SIG-M5 treated with dmso at 0.1 percent for 504 hours (cell line): ENCODE measurements at regions not wholly inside any gene's neighbourhood (a gene's known extent, or its start where the extent isn't known, plus 50 kb on each side); places are given as distances from the start of the nearest gene placed in this dataset.

Experiments used
- DNase-seq: peaks from one replicate; lab custom pipeline; 2025; ENCODE audit not compliant: unreplicated experiment; lab: John Stamatoyannopoulos, UW

GRCh38 chr2:180743401-180743800 is 237.0 kb upstream of the UBE2E3 start:
- no peak for DNase-seq

GRCh38 chr2:180742801-180743200 is 237.6 kb upstream of the UBE2E3 start:
- DNase-seq, result no peak

- DNase-seq, result no peak
These were observed 241.3 kb upstream of the UBE2E3 start for GRCh38 chr2:180739070-180739469.

GRCh38 chr2:180735799-180736198 is 244.6 kb upstream of the UBE2E3 start:
- no peak for DNase-seq

- DNase-seq, result no peak
These were observed 246.0 kb upstream of the UBE2E3 start for GRCh38 chr2:180734382-180734781.

- no peak for DNase-seq
These were observed 247.1 kb upstream of the UBE2E3 start for GRCh38 chr2:180733330-180733729.

- DNase-seq, result no peak
These were observed 248.1 kb upstream of the UBE2E3 start for GRCh38 chr2:180732337-180732736.

GRCh38 chr2:180730976-180731375 is 249.4 kb upstream of the UBE2E3 start:
- DNase-seq, result peak; percentile 48

- DNase-seq, result no peak
These were observed 251.4 kb upstream of the UBE2E3 start for GRCh38 chr2:180728928-180729559.

- no peak for DNase-seq
These were observed 256.7 kb upstream of the UBE2E3 start for GRCh38 chr2:180723712-180724111.

- no peak for DNase-seq
These were observed 257.7 kb upstream of the UBE2E3 start for GRCh38 chr2:180722551-180723239.

GRCh38 chr2:180720829-180721228 is 259.6 kb upstream of the UBE2E3 start:
- no peak for DNase-seq

- DNase-seq, result no peak
These were observed 262.8 kb upstream of the UBE2E3 start for GRCh38 chr2:180717588-180717987.

GRCh38 chr2:180716186-180717180 is 263.9 kb upstream of the UBE2E3 start:
- DNase-seq, result no peak

- no peak for DNase-seq
These were observed 265.4 kb upstream of the UBE2E3 start for GRCh38 chr2:180715044-180715443.

- no peak for DNase-seq
These were observed 270.8 kb upstream of the UBE2E3 start for GRCh38 chr2:180709392-180710145.

GRCh38 chr2:180707884-180708205 is 272.6 kb upstream of the UBE2E3 start:
- DNase-seq, result peak; percentile 19

- no peak for DNase-seq
These were observed 273.1 kb upstream of the UBE2E3 start for GRCh38 chr2:180707175-180707883.

GRCh38 chr2:180706694-180707093 is 273.7 kb upstream of the UBE2E3 start:
- no peak for DNase-seq

GRCh38 chr2:180705551-180705950 is 274.9 kb upstream of the UBE2E3 start:
- no peak for DNase-seq
